IMR-90 (cell line): ENCODE measurements at regions not wholly inside any gene's neighbourhood (a gene's known extent, or its start where the extent isn't known, plus 50 kb on each side); places are given as distances from the start of the nearest gene placed in this dataset.

Experiments
- ATAC-seq: fragments of 200-7000 bp; cut with Tn5 transposase; 2 replicates; pipeline ENCODE4 v1.9.1; 2020; ENCODE audit warnings: low read depth, mild to moderate bottlenecking, moderate library complexity
- BruUV-seq: library from RNA; stranded (reverse); fragments of 400-500 nt; replicated peaks from 2 replicates; lab custom pipeline; 2021; lab: Mats Ljungman, UMichigan
- CTCF ChIA-PET: fragments of 300-600 bp; formaldehyde crosslinking; extraction: SDS; loops from one replicate; lab custom pipeline; 2021; ENCODE audit warnings: antibody characterized with exemption; lab: Yijun Ruan, JAX
- POLR2A ChIA-PET: fragments of 300-600 bp; sonication (Branson Sonifier 250); formaldehyde crosslinking; loops from one replicate; lab custom pipeline; 2022; ENCODE audit warnings: antibody characterized with exemption; ENCODE audit not compliant: unreplicated experiment; lab: Charles Lee
- DNase-seq: peaks from one replicate; pipeline ENCODE4 v3.0.0; 2013
- H2AFZ ChIP-seq: replicated peaks from 2 replicates; pipeline ENCODE3; 2013; ENCODE audit warnings: low read length, mild to moderate bottlenecking; ENCODE audit not compliant: poor library complexity
- H2AK5ac ChIP-seq: 2 replicates; pipeline ENCODE4 v1.6.1; 2013; ENCODE audit warnings: low read depth, low read length, inconsistent platforms
- H2AK9ac ChIP-seq: replicated peaks from 2 replicates; pipeline ENCODE3; 2013; ENCODE audit warnings: mild to moderate bottlenecking, low read depth, low read length, moderate library complexity; ENCODE audit not compliant: poor library complexity
- H2BK120ac ChIP-seq: 2 replicates; pipeline ENCODE4 v1.6.1; 2013; ENCODE audit warnings: low read depth, low read length, inconsistent platforms
- H2BK15ac ChIP-seq: 3 replicates; pipeline ENCODE4 v1.6.1; 2013; ENCODE audit warnings: low read depth, low read length, inconsistent platforms
- H2BK20ac ChIP-seq: 2 replicates; pipeline ENCODE4 v1.6.1; 2013; ENCODE audit warnings: low read depth, mild to moderate bottlenecking, inconsistent platforms, low read length, moderate library complexity
- H2BK5ac ChIP-seq: 2 replicates; pipeline ENCODE4 v1.6.1; 2013; ENCODE audit warnings: mild to moderate bottlenecking, low read depth, low read length, inconsistent platforms; ENCODE audit not compliant: poor library complexity, severe bottlenecking
- H3K14ac ChIP-seq: replicated peaks from 2 replicates; pipeline ENCODE4 v1.6.1; 2013; ENCODE audit warnings: low read depth, low read length, inconsistent platforms
- H3K18ac ChIP-seq: 2 replicates; pipeline ENCODE4 v1.6.1; 2013; ENCODE audit warnings: low read depth, low read length, control low read depth
- H3K23ac ChIP-seq: 2 replicates; pipeline ENCODE4 v1.6.1; 2013; ENCODE audit warnings: low read depth, low read length, inconsistent platforms
- H3K27ac ChIP-seq: 2 replicates; pipeline ENCODE4 v1.5.1; 2013; ENCODE audit warnings: mild to moderate bottlenecking, control low read depth, low read length; ENCODE audit not compliant: insufficient read depth
- H3K27me3 ChIP-seq: 2 replicates; pipeline ENCODE4 v1.6.1; 2013; ENCODE audit warnings: low read length; ENCODE audit not compliant: control insufficient read depth, insufficient read depth
- H3K36me3 ChIP-seq: 2 replicates; pipeline ENCODE4 v1.6.1; 2013; ENCODE audit warnings: low read length, mixed read lengths; ENCODE audit not compliant: control insufficient read depth, insufficient read depth
- H3K4ac ChIP-seq: 2 replicates; pipeline ENCODE4 v1.6.1; 2013; ENCODE audit warnings: low read depth, low read length, inconsistent platforms
- H3K4me1 ChIP-seq: 2 replicates; pipeline ENCODE4 v1.6.1; 2013; ENCODE audit warnings: low read length, mixed read lengths; ENCODE audit not compliant: control insufficient read depth, insufficient read depth
- H3K4me2 ChIP-seq: 2 replicates; pipeline ENCODE4 v1.6.1; 2013; ENCODE audit warnings: low read depth, mild to moderate bottlenecking, control low read depth, low read length, moderate library complexity
- H3K4me3 ChIP-seq: 2 replicates; pipeline ENCODE4 v1.5.1; 2013; ENCODE audit warnings: low read depth, mild to moderate bottlenecking, control low read depth, low read length, moderate library complexity; ENCODE audit not compliant: insufficient read depth
- H3K56ac ChIP-seq: 2 replicates; pipeline ENCODE4 v1.6.1; 2013; ENCODE audit warnings: low read length, inconsistent platforms; ENCODE audit not compliant: insufficient read depth; ENCODE audit errors: extremely low read depth
- H3K79me1 ChIP-seq, 2 experiments: 2 replicates each; pipeline ENCODE4 v1.6.1; 2013; ENCODE audit warnings: low read length in 2 of 2, inconsistent platforms in 1 of 2, low read depth in 1 of 2
- H3K9ac ChIP-seq: 2 replicates; pipeline ENCODE4 v1.6.1; 2013; ENCODE audit warnings: low read depth, low read length, control low read depth
- H3K9me1 ChIP-seq: 2 replicates; pipeline ENCODE4 v1.6.1; 2013; ENCODE audit warnings: low read length, inconsistent platforms; ENCODE audit not compliant: insufficient read depth
- H3K9me3 ChIP-seq: 2 replicates; pipeline ENCODE4 v1.6.1; 2013; ENCODE audit warnings: low read length; ENCODE audit not compliant: control insufficient read depth, insufficient read depth
- H4K20me1 ChIP-seq: 2 replicates; pipeline ENCODE4 v1.6.1; 2013; ENCODE audit warnings: low read length, inconsistent platforms; ENCODE audit not compliant: insufficient read depth
- H4K5ac ChIP-seq: 2 replicates; pipeline ENCODE4 v1.6.1; 2013; ENCODE audit warnings: mild to moderate bottlenecking, low read depth, low read length, control low read depth
- H4K8ac ChIP-seq, 2 experiments: 2 replicates each; pipeline ENCODE4 v1.6.1; 2013; ENCODE audit warnings: low read depth in 2 of 2, low read length in 2 of 2, control low read depth in 1 of 2, inconsistent platforms in 1 of 2
- H4K91ac ChIP-seq: 2 replicates; pipeline ENCODE4 v1.6.1; 2013; ENCODE audit warnings: low read depth, low read length, inconsistent platforms; ENCODE audit not compliant: insufficient read depth
- CEBPB ChIP-seq: IDR thresholded peaks from 2 replicates; pipeline ENCODE4 v1.6.1; 2012; ENCODE audit warnings: low read depth, low read length, improper control_type of control experiment
- CHD1 ChIP-seq: IDR thresholded peaks from 2 replicates; pipeline ENCODE4 v1.6.1; 2012; ENCODE audit warnings: low read depth, low read length, improper control_type of control experiment
- CTCF ChIP-seq: conservative IDR thresholded peaks from 2 replicates; pipeline ENCODE4 v1.5.1; 2012; ENCODE audit warnings: mild to moderate bottlenecking, low read depth, low read length, improper control_type of control experiment
- FOS ChIP-seq: fragments of 150-350 bp; IDR thresholded peaks from 2 replicates; pipeline ENCODE4 v1.6.1; 2016; ENCODE audit warnings: low read depth, low read length
- MAZ ChIP-seq: IDR thresholded peaks from 2 replicates; pipeline ENCODE4 v1.6.1; 2012; ENCODE audit warnings: low read depth, mild to moderate bottlenecking, low read length, improper control_type of control experiment, moderate library complexity, borderline replicate concordance
- NFE2L2 ChIP-seq: fragments of 150-350 bp; IDR thresholded peaks from 2 replicates; pipeline ENCODE4 v1.6.1; 2016; ENCODE audit warnings: low read depth, mild to moderate bottlenecking, low read length
- RAD21 ChIP-seq: IDR thresholded peaks from 2 replicates; pipeline ENCODE4 v1.6.1; 2012; ENCODE audit warnings: low read length, improper control_type of control experiment
- RCOR1 ChIP-seq: IDR thresholded peaks from 2 replicates; pipeline ENCODE4 v1.6.1; 2012; ENCODE audit warnings: mild to moderate bottlenecking, low read length, improper control_type of control experiment; ENCODE audit not compliant: insufficient replicate concordance
- RFX5 ChIP-seq: IDR thresholded peaks from 2 replicates; pipeline ENCODE4 v1.8.0; 2012; ENCODE audit warnings: low read depth, mild to moderate bottlenecking, low read length, moderate library complexity
- SMC3 ChIP-seq: fragments of 150-350 bp; IDR thresholded peaks from 2 replicates; pipeline ENCODE4 v1.6.1; 2016; ENCODE audit warnings: low read depth, mild to moderate bottlenecking, antibody characterized with exemption, low read length, moderate library complexity
- USF2 ChIP-seq: fragments of 150-350 bp; IDR thresholded peaks from 2 replicates; pipeline ENCODE4 v1.6.1; 2017; ENCODE audit warnings: mild to moderate bottlenecking, antibody characterized with exemption, low read length, low read depth
- WGBS, 2 experiments: methylation state at CpG; one replicate each; pipeline versions ENCODE4 v1.1.5 to v1.1.7; 2013; ENCODE audit warnings: missing lambda C conversion rate in 2 of 2; ENCODE audit not compliant: insufficient read length in 1 of 2; ENCODE audit errors: extremely low coverage in 2 of 2; 5-methylcytosine and 5-hydroxymethylcytosine counted together
- dilution Hi-C: fragments of 300-500 bp; cut with HindIII; formaldehyde crosslinking; loops from one replicate; pipeline ENCODE4 v1.14.3; 2018; ENCODE audit warnings: low sequenced_read_pairs; ENCODE audit not compliant: unreplicated experiment
- in situ Hi-C: fragments of 300-500 bp; cut with MboI; formaldehyde crosslinking; loops from 3 replicates; pipeline ENCODE4 v1.14.3; 2019; ENCODE audit warnings: low sequenced_read_pairs, inconsistent platforms, mixed read lengths
- intact Hi-C: fragments of 100-400 bp; cut with micrococcal nuclease; formaldehyde crosslinking; loops from 2 replicates; pipeline ENCODE4 v1.10.0; 2022

- Histone ChIP-seq H3K9me1 (no peaks in the 10 kb centered on the region), H3K79me1 (no peaks in the 10 kb centered on the region), H3K27me3 (peaks cover 2% of the 10 kb centered on the region; the same call in 1 of the 2 replicates), H4K8ac (no peak overlapping the region), H4K91ac (no peak overlapping the region), H3K4me1 (no peaks in the 10 kb centered on the region), H3K14ac (no peak overlapping the region), H4K20me1 (no peaks in the 10 kb centered on the region), H2AK9ac (no peak overlapping the region), H3K4me2 (no peak overlapping the region), H2BK5ac (no peak overlapping the region), H2BK120ac (no peak overlapping the region), H3K27ac (no peak overlapping the region), H3K23ac (no peak overlapping the region), H2AFZ (peak overlapping the region; percentile 11), H3K18ac (no peak overlapping the region), H3K36me3 (no peaks in the 10 kb centered on the region), H2BK15ac (no peak overlapping the region), H4K5ac (no peak overlapping the region), H3K9me3 (no peaks in the 10 kb centered on the region), H2AK5ac (no peak overlapping the region), H3K4me3 (no peak overlapping the region), H3K4ac (no peak overlapping the region), H3K9ac (no peak overlapping the region), H2BK20ac (no peak overlapping the region), H3K56ac (no peak overlapping the region)
- intact Hi-C loops (no loop called here), dilution Hi-C loops (no loop called here), in situ Hi-C loops (no loop called here)
- DNase-seq (no peak), ATAC-seq (no peak)
- no TSS peak for BruUV-seq
- POLR2A ChIA-PET: interaction anchor here (0.5 kb wide), 1 partner anchor 78 kb away, joined by 3 read pairs; no protein-coding TSS in a partner anchor
- TF ChIP-seq MAZ (no peak), RAD21 (no peak), RCOR1 (no peak), USF2 (no peak), FOS (no peak), SMC3 (no peak), RFX5 (no peak), NFE2L2 (no peak), CEBPB (no peak), CHD1 (no peak), CTCF (no peak)
- no CpG with 5 or more reads among the region's 1 CpG for WGBS, 2 experiments
- CTCF ChIA-PET: no interaction called here
Observed at GRCh38 chr3:143184099-143184498, 64.5 kb downstream of the CHST2 start.
